ENCODE measurements at regions not wholly inside any gene's neighbourhood (a gene's known extent, or its start where the extent isn't known, plus 50 kb on each side); places are given as distances from the start of the nearest gene placed in this dataset.

DNA sequence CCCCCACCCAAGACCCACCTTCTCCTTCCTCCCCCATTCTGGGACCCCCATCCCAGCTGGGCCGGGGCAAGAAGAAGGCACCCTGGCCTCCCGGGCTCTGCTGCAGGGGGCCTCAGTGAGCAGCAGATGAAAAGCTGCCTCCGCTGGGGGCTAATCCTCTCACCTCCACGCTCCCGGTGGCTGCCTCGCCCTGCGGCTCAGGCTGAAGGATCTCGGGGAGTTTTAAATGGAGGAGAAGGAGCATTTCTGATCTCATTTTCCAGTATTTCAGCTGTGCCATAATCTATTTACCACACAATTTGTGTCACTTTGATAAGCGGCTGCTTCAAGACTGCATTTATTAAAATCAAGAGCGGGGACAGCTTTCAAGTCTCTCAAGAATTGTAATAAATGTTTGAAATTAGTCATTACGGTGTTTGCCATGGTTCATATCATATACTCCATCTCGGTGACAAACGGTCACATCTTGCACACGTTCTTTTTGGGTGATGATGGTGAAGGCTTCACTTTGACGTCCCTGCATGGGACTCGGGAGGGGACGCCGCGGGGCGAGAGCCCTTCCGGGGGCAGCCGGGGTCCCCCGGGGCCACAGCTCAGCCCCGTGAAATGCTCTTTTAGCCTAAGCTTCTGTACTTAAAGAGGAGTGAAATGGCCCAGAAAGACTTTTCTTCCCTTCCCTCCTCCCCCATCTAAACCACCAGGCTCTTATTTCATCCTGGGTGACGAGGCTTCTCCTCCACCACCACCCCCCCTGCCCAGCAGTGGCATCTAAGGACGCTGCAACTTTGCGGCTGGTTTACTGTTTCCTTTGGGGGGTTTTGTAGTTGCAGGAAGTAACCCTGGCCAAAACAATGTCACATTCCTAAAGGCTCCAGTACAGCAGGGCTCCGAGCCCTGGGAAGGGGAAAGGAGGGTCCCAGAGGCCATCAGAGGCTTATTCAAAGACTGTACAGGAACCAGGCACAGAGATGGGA, 313.1 kb upstream of the TNRC6C start:
- peak overlapping the region; percentile 65 for H3K4me3 Mint-ChIP-seq
- peaks cover 2% of the 10 kb centered on the region for H3K27me3 Mint-ChIP-seq
- peaks cover 31% of the 10 kb centered on the region for H3K4me1 Mint-ChIP-seq (ENCODE audit: low read depth)
- H3K36me3 Mint-ChIP-seq (ENCODE audit: low read depth), result no peaks in the 10 kb centered on the region
- peak; percentile 69 for DNase-seq
- H3K9me3 Mint-ChIP-seq, result no peaks in the 10 kb centered on the region
- H3K27ac Mint-ChIP-seq, result peak overlapping the region; percentile 91

GRCh38 chr17:77646046-77646430, 312.5 kb upstream of the TNRC6C start:
- Mint-ChIP-seq H3K4me1 (ENCODE audit: low read depth) (peaks cover 31% of the 10 kb centered on the region), H3K36me3 (ENCODE audit: low read depth) (no peaks in the 10 kb centered on the region), H3K27me3 (peaks cover 2% of the 10 kb centered on the region), H3K9me3 (no peaks in the 10 kb centered on the region), H3K4me3 (peak overlapping the region; percentile 49), H3K27ac (peak overlapping the region; percentile 91)
- DNase-seq, result no peak

- Mint-ChIP-seq H3K27me3 (no peaks in the 10 kb centered on the region), H3K36me3 (ENCODE audit: low read depth) (no peaks in the 10 kb centered on the region), H3K4me1 (ENCODE audit: low read depth) (peaks cover 31% of the 10 kb centered on the region), H3K9me3 (no peaks in the 10 kb centered on the region), H3K4me3 (no peak overlapping the region), H3K27ac (no peak overlapping the region)
- DNase-seq, result no peak
These were observed 311.0 kb upstream of the TNRC6C start for GRCh38 chr17:77647531-77647930.

GRCh38 chr17:77649717-77650211, 308.7 kb upstream of the TNRC6C start:
- no peaks in the 10 kb centered on the region for H3K27me3 Mint-ChIP-seq
- H3K9me3 Mint-ChIP-seq, result no peaks in the 10 kb centered on the region
- no peak for DNase-seq
- H3K27ac Mint-ChIP-seq, result no peak overlapping the region
- peaks cover 22% of the 10 kb centered on the region for H3K4me1 Mint-ChIP-seq (ENCODE audit: low read depth)
- no peaks in the 10 kb centered on the region for H3K36me3 Mint-ChIP-seq (ENCODE audit: low read depth)
- H3K4me3 Mint-ChIP-seq, result no peak overlapping the region

DNA sequence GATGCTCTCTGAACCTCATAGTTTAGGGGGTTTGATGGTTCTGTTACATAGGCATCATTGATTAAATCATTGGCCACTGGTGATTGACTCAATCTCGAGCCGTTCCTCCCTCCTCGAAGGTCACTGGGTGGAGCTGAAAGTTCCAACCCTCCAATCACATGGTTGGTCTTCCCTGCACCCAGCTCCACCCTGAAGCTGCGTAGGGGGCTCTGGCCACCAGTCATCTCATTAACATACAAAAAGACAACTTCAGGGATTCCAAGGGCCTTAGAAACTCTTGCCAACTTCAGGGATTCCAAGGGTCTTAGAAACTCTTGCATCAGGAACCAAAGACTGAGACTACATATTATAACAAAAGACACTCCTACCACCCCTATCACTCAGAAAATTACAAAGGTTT, 306.5 kb upstream of the TNRC6C start:
- no peaks in the 10 kb centered on the region for H3K36me3 Mint-ChIP-seq (ENCODE audit: low read depth)
- no peaks in the 10 kb centered on the region for H3K9me3 Mint-ChIP-seq
- H3K27me3 Mint-ChIP-seq, result no peaks in the 10 kb centered on the region
- H3K4me3 Mint-ChIP-seq, result no peak overlapping the region
- no peak overlapping the region for H3K27ac Mint-ChIP-seq
- no peak for DNase-seq
- H3K4me1 Mint-ChIP-seq (ENCODE audit: low read depth), result peaks cover 6% of the 10 kb centered on the region

- Mint-ChIP-seq H3K27me3 (no peaks in the 10 kb centered on the region), H3K27ac (no peak overlapping the region), H3K4me3 (no peak overlapping the region), H3K36me3 (ENCODE audit: low read depth) (no peaks in the 10 kb centered on the region), H3K9me3 (no peaks in the 10 kb centered on the region), H3K4me1 (ENCODE audit: low read depth) (peaks cover 6% of the 10 kb centered on the region)
- no peak for DNase-seq
These were observed 304.2 kb upstream of the TNRC6C start for GRCh38 chr17:77654296-77654695.

- Mint-ChIP-seq H3K9me3 (no peaks in the 10 kb centered on the region), H3K36me3 (ENCODE audit: low read depth) (no peaks in the 10 kb centered on the region), H3K27me3 (no peaks in the 10 kb centered on the region), H3K4me3 (no peak overlapping the region), H3K4me1 (ENCODE audit: low read depth) (peaks cover 3% of the 10 kb centered on the region), H3K27ac (no peak overlapping the region)
- no peak for DNase-seq
These were observed 303.7 kb upstream of the TNRC6C start for GRCh38 chr17:77654850-77655249.

DNA sequence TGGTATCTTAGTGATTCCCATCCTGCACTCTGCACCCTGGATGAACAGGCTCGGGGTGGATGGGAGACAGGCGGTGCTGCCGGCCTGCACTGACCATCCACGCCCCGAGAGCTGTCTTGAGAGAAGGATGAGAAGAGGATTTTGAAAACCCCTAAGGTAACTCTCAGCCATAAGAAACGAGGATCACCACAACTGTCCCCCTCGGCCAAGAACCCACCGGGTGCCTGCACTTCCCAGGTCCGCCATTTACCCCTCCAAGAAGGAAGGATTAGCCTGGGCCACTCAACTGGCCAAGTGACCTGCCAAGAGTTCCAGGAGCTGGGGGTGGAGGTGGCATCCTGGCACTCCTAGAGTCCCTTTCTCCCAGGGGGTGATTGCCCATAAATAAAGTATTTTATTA, 302.4 kb upstream of the TNRC6C start:
- H3K36me3 Mint-ChIP-seq (ENCODE audit: low read depth), result no peaks in the 10 kb centered on the region
- no peak overlapping the region for H3K4me3 Mint-ChIP-seq
- DNase-seq, result no peak
- no peaks in the 10 kb centered on the region for H3K27me3 Mint-ChIP-seq
- no peak overlapping the region for H3K27ac Mint-ChIP-seq
- H3K9me3 Mint-ChIP-seq, result no peaks in the 10 kb centered on the region
- H3K4me1 Mint-ChIP-seq (ENCODE audit: low read depth), result no peaks in the 10 kb centered on the region

DNA sequence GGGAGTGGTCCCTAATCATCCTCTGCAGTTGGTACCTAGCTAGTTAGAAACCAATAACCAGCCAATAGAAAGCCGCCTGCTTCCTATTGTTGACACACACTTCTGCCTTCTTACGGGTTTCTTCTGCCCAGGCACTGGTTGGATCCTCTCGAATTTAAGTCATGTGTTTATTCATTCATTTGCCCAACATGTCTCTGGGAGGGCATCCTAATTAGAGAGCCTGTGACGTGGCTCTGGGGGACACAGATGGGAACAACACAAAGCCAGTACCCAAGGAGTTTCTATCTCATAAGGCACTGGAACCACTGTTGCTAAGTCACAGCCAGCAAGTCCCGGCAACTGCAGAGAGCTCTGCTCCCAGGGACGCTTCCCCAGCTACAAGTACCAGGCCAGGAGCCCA, 300.7 kb upstream of the TNRC6C start:
- Mint-ChIP-seq H3K36me3 (ENCODE audit: low read depth) (no peaks in the 10 kb centered on the region), H3K9me3 (no peaks in the 10 kb centered on the region), H3K4me1 (ENCODE audit: low read depth) (no peaks in the 10 kb centered on the region), H3K27me3 (no peaks in the 10 kb centered on the region), H3K4me3 (no peak overlapping the region), H3K27ac (no peak overlapping the region)
- DNase-seq, result no peak

- no peak overlapping the region for H3K27ac Mint-ChIP-seq
These were observed 298.0 kb upstream of the TNRC6C start for GRCh38 chr17:77660524-77660923.

GRCh38 chr17:77662833-77663232, 295.7 kb upstream of the TNRC6C start:
- no peak for DNase-seq
- Mint-ChIP-seq H3K4me1 (ENCODE audit: low read depth) (peaks cover 24% of the 10 kb centered on the region), H3K36me3 (ENCODE audit: low read depth) (peaks cover 12% of the 10 kb centered on the region), H3K4me3 (no peak overlapping the region), H3K27me3 (no peaks in the 10 kb centered on the region), H3K9me3 (peaks cover 11% of the 10 kb centered on the region), H3K27ac (no peak overlapping the region)

More at GRCh38 chr17:77660524-77660923, 298.0 kb upstream of the TNRC6C start:
- Mint-ChIP-seq H3K36me3 (ENCODE audit: low read depth) (no peaks in the 10 kb centered on the region), H3K4me1 (ENCODE audit: low read depth) (peaks cover 4% of the 10 kb centered on the region), H3K4me3 (no peak overlapping the region), H3K27me3 (no peaks in the 10 kb centered on the region), H3K9me3 (peaks cover 4% of the 10 kb centered on the region)
- DNase-seq, result no peak

- Mint-ChIP-seq H3K4me3 (no peak overlapping the region), H3K36me3 (ENCODE audit: low read depth) (peaks cover 19% of the 10 kb centered on the region), H3K9me3 (peaks cover 20% of the 10 kb centered on the region), H3K27ac (no peak overlapping the region), H3K4me1 (ENCODE audit: low read depth) (peaks cover 36% of the 10 kb centered on the region), H3K27me3 (no peaks in the 10 kb centered on the region)
- no peak for DNase-seq
These were observed 294.3 kb upstream of the TNRC6C start for GRCh38 chr17:77664097-77664729.

GRCh38 chr17:77665833-77666232, 292.7 kb upstream of the TNRC6C start:
- H3K4me1 Mint-ChIP-seq (ENCODE audit: low read depth), result peaks cover 43% of the 10 kb centered on the region
- no peak for DNase-seq
- peaks cover 23% of the 10 kb centered on the region for H3K36me3 Mint-ChIP-seq (ENCODE audit: low read depth)
- H3K27me3 Mint-ChIP-seq, result no peaks in the 10 kb centered on the region
- H3K9me3 Mint-ChIP-seq, result peaks cover 20% of the 10 kb centered on the region
- H3K4me3 Mint-ChIP-seq, result peak overlapping the region; percentile 81
- peak overlapping the region; percentile 96 for H3K27ac Mint-ChIP-seq

DNA sequence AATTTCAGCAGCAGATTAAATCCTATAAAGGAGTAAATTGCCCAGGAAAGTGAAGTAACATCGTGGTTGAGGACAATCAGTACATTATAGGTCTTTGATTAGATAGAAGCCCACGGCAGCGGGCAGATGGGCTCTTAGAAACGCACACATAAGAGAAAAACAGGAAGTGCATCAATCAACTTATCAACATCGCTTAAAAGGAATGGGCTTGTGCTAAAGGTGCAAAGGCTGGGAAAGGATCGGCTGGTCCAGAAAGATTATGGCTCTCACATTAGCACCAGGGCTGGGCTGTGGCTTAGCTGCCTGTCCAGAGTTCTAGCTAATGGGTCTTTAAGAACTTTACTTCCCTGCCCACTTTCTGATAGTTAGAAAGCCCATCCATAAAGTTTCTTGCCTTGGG, 292.0 kb upstream of the TNRC6C start:
- no peak for DNase-seq
- H3K27me3 Mint-ChIP-seq, result no peaks in the 10 kb centered on the region
- peaks cover 20% of the 10 kb centered on the region for H3K9me3 Mint-ChIP-seq
- peak overlapping the region; percentile 96 for H3K27ac Mint-ChIP-seq
- peaks cover 23% of the 10 kb centered on the region for H3K36me3 Mint-ChIP-seq (ENCODE audit: low read depth)
- H3K4me1 Mint-ChIP-seq (ENCODE audit: low read depth), result peaks cover 45% of the 10 kb centered on the region
- H3K4me3 Mint-ChIP-seq, result peak overlapping the region; percentile 81

- H3K36me3 Mint-ChIP-seq (ENCODE audit: low read depth), result peaks cover 26% of the 10 kb centered on the region
- no peaks in the 10 kb centered on the region for H3K27me3 Mint-ChIP-seq
- H3K9me3 Mint-ChIP-seq, result peaks cover 20% of the 10 kb centered on the region
- peak; percentile 77 for DNase-seq
- H3K27ac Mint-ChIP-seq, result peak overlapping the region; percentile 96
- H3K4me1 Mint-ChIP-seq (ENCODE audit: low read depth), result peaks cover 49% of the 10 kb centered on the region
- H3K4me3 Mint-ChIP-seq, result peak overlapping the region; percentile 81
These were observed 291.6 kb upstream of the TNRC6C start for GRCh38 chr17:77666881-77667395.

Data from activated T-cell treated with anti-CD3 and anti-CD28 coated beads, Interleukin-2, amount 50 U/mL, for 24 hours (primary cell).